Activated CD4-positive, alpha-beta T cell treated with anti-CD3 and anti-CD28 coated beads for 48 hours (primary cell): ENCODE measurements at regions not wholly inside any gene's neighbourhood (a gene's known extent, or its start where the extent isn't known, plus 50 kb on each side); places are given as distances from the start of the nearest gene placed in this dataset.
"Not testable (repeated sequence)": the region's sequence is repeated elsewhere in the genome, so short reads cannot be mapped to it uniquely, and the experiment has no call there.

Experiments
- DNase-seq: peaks from one replicate; pipeline ENCODE4 v3.0.0-alpha.2; 2020

DNA sequence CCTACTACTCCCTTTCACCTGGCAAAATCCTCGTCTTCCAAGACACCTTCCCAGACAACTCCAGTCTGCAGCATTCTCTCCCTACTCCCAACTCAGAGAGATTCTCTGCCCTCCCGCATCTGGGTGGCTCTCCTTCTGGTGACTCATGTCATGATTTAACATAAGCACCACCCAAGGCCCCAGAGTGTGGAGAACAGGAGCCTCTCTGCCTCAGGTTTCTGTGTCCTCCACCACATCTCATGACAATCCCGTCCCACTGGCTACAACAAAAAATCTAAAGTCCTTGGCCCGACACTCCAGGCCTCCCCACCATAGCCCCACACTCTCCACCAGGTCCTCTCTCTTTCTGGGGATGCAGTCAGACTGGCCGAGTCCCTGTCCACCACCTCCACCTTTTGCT lies 197.1 kb downstream of the BCL11A start:
- DNase-seq = no peak

DNA sequence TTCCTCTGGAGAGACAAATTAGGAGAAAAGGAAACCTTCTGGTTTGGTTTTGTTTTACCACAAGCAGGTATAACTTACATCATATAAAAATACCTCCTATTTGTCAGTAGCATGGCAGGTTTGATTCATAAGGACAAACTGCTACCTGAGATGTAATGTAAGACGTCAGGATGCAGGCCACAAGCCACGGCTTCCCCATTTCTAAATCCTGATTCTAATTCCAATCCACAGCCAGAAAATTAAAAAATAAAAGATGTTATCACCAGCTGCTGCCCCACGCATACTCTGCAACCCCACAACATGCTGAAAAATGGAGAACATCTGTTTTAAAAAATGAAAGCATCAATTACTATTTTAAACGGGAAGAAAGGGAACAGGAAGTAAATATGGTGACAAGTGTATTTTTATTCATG lies 197.6 kb downstream of the BCL11A start:
- no peak for DNase-seq

DNA sequence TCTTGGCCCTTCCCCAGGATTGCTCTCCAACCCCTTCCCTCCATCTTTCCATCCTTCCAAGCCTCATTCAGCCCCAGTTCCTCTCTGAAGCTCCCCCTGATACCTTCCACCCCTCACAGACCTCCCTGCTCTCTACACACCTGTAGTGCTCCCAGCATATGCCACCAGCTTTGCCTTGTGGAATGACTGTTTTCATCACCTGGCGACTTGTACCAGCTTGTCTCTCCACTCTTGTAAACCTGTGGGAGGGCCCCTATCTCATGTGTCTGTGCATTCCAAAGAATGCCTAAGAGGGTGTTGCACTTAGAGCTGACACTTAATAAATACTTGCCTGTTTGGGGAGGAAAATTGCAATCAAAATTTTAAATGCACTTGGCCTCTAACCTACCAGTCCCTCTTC lies 198.7 kb downstream of the BCL11A start:
- no peak for DNase-seq

DNA sequence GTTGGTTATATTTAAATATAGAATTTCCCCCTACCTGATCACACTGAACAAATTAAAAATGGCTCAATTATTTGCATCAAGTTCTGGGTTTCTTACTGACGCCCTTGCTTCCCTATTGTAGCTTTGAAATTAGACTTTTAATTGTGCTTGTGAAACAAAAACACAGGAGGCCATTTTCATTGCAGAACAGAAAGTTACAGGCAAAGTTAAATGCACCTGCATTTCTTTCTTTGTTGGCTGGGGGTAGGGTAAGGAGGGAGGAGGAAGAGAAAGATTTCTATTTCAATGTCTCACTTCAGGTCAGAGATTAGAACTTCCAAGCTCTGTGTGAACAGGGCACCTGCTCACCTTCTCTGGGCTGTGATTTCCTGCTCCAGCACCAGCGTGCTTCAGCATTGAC lies 199.6 kb downstream of the BCL11A start:
- no peak for DNase-seq

DNA sequence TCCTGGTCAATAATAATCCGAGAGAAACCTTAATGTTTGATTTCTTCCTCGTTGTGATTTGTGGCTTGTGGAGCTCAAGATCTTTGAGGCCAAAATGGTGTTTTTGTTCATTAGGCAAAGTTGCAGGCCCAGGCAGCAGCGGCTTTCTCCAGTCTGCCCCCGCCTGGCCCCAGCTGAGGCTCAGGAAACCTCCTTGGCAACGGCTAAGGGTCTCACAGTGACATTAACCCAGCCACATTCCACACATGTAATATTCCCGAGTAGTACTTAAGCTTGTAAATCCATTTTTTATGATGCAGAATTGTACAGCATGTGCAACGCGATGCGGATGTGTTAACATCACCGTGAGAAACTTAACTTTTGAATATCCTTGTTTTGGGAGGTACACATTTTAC lies 200.1 kb downstream of the BCL11A start:
- no peak for DNase-seq

DNA sequence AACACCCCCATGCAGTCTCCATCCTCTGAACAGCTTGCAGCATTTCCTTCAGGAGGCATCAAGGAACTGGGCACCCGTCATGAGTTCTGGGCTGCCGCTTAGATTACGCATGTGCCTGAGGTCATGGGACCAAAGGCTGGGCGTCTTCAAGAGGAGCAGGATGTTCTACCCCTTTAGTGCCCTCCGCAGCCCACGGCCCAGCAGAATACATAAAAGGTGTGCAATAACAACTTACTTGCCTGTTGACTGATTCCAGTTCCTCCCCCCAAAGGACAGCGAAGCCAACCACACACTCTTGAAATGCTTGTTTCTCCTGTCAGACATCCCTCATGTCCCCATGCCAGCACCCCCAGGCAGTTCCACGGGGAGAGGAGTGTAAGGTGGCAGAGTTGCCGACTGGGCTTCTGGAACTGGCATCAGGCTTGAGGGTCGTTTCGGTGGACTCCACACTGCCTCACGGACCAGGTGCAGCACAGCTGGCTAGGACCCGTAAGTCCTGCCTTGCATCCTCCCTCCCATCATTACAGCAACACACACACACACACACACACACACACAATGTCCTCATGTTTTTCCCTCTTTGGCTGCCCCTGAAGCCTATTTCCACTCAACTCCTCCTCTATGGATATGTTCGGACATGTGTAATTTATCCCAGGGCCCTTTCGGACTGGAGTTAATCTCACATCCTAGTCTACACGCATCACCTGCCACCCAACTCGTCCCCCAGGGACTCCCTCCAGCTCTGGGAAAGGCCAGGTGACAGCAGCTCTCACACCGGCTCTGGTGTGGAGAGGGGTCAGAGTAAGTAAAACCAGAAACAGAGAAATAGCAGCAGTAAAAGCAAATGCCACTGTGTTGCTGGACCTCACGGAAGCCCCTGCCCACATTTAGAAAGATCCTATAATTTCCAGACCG lies 200.7 kb downstream of the BCL11A start:
- DNase-seq = no peak

DNA sequence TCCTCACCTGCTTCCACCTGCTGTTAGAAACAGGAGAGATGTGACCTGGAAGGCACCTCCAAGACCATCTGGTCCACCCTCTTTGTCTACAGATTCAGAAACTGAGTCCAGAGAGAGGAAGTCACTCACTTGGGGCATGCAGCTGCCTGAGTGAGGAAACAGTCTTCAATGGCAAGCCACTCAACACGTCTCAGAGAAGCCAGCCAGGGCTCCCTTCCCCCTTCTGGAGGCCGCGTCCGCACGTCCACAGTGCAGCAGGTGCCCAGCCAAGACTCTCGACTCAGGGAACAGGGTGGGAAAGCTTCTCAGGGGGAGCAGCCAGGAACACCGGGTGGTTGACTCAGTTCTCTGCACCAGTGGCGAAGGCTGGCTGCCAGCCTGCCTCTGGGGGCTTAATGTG lies 201.7 kb downstream of the BCL11A start:
- DNase-seq = no peak

DNA sequence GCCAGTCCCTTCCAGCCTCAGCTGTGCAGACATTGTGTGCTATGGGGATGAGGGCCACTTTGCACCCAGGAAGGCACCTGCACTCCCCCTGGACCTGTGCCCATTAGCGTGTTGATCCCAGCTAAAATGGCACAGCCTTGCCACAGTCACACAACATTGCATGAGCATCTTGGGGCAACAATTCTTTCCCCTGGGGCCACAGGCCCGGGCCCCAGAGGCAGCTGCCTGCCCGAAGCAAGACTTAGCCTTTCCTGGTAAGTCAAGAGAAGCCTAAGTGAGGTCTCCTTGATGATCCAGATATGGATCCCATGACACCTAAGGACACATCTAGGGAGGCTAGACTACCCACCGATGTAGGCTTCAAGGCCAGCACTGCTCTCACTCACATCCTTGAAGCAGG lies 202.1 kb downstream of the BCL11A start:
- DNase-seq = no peak

DNA sequence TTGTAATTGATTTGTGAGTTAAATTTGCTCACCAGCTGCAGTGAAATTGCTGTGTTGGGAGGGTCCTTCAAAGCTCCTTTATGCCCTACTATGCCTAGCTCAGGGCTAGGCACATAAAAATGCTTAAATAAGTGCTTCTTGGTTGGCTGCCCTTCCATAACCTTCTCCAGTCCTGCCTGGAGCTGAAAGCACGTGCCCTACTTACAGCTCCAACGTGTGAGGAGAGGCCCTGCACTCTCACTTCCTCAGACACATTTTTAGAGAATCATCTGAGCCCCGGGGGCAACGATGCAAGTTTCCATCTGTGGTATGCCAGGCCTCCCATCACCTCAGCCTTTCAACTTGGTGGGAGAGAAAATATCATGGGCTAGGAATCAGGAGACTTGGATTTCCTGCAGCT lies 202.7 kb downstream of the BCL11A start:
- no peak for DNase-seq

DNA sequence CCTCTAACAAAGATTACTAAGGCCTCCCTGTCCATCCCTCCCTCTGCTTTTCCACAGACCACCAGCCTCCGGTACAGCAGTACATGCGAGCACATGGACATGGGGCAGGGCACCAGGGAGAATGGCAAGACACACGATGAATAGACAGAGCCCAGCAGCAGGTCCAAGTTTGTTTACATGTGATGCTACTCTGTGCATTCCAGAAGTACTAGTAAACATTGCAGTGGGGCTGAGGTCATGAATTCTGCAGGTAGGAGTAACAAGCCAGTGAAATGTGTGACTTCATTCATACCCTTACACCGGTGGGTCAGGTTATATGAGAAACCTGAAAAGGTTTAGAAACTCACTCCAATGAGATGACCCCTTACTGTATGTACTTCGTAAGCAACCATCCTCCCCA lies 205.7 kb downstream of the BCL11A start:
- no peak for DNase-seq

DNA sequence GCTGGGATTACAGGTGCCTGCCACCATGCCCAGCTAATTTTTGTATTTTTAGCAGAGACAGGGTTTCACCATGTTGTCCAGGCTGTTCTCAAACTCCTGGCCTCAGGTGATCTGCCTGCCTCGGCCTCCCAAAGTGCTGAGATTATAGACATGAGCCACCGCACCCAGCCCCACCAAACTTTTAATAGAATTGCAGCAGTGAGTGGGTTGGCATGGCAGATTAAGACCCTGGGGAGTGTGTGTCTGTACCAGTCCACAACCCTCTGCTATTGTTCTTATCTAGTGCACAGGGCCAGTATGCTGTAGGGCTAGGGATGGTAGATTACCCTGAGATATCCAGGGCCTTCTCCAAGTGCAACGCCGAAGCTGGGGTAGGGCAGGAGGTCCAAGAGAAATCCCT lies 211.0 kb downstream of the BCL11A start:
- not testable (repeated sequence) for DNase-seq

DNA sequence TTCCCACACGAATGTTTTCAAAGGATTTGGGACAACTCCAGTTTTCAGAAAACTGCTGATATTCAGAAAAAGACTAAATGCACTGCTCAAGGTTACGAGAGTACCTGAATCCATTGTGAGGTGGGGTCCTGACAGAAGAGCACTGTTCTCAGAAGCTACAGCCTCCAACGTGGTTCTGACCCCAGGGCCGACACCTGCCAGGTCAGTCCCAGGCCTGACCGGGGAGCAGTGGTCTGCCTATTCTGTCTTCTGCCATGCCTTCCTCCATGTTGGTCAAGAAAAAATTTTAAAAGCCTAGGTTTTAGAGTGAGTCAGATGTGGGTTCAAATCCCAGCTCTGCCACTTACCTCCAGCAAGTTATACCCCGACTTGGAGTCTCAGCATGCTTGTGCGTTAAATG lies 212.3 kb downstream of the BCL11A start:
- no peak for DNase-seq

DNA sequence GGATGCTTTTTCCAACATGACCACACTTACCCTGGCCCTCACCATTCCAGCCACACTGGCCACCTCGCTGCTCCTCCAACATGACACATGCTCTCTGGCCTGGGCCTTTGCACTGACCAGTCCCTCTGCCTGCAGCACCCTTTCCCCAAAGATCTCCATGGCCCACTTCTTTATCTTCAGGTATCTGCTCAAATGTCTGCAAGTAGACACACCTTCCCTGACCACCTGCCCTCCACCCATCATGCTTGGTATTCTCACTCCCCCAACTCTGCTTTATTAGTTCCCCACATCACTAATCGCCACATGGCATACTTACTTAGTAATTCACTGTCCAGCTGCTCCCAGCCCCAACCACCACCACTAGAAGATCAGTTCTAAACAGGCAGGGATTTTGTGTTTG lies 214.2 kb downstream of the BCL11A start:
- no peak for DNase-seq

DNA sequence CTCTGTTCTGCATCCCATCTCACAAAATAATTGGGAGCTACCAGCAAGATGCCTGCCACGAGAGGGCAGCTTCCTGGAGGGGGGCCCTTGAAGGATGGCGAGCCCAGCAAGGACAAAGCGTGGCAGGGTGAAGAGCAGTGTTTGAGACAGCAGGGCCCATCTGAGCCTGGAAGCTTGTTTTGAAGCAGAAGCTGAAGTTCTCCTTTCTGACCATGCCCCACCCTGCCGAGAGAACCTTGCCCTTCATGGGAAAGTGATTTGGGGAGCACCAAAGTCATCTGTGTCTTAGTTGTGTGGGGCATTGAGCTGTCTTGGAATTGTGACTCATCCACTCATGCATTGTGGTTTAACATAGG lies 216.3 kb downstream of the BCL11A start:
- no peak for DNase-seq

DNA sequence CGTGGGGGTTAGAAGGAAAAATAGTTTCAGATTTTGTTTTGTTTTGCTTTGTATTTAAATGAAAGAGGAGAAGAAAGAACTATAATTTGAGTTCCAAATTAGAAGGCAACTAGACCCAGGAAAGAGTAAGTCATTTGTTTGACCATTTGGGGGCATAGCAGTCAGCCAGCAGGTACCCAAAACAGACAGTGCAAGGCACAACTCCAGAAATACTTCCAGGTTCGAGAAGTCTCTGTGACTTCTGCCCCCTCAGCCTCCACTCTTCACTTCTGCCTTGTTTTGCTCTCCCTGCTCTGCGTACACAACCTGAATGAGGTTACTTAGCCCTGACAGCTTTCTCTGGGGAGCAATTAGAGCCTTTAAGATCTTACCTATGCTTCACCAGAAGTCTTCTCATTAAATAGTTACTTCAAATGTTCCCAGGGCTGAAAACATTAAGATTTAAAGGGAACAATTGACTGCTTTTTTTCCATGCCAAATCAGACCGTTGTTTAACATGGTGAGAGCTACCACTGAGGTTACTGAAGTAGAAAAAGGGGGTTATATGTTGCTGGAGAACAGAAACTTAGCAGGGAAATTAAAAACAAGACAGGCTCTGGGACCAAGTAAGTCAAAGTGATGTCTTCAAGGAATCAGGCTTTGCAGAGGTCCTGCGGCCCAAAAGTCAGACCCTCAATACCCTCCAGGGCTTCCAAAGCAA lies 216.9 kb downstream of the BCL11A start:
- no peak for DNase-seq

DNA sequence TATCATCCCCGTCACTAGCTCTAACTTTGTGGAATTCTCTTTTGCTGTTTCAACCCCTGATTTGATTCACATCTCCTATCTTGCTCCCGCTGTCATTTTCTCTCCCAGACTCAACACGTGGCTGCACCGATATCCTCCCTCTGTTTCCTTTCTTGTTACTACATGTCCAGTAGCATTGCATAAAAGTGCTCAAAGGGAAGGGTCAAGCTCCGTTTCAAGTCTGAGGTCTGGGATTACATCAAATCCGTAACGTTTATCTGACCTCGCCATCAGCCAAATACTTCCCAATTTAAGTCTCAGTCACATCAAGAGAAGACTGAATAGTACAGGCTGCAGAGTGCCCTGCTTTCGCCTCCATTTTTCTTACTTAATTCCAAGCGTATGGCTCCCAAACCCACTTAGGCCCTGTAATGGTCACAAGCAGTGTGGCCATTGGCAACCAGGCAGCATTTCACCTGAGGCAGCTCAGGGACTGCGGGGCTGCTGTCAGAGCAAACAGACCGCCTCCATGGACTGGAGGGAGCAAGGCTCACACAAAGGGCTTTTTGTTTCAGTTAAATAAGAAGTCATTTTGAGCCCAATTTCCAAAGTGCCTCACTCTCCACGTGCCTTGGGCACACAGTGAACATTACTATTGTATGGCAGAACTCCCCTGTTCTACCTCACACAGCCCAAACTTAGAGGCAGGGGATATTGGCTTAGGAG lies 217.8 kb downstream of the BCL11A start:
- no peak for DNase-seq

DNA sequence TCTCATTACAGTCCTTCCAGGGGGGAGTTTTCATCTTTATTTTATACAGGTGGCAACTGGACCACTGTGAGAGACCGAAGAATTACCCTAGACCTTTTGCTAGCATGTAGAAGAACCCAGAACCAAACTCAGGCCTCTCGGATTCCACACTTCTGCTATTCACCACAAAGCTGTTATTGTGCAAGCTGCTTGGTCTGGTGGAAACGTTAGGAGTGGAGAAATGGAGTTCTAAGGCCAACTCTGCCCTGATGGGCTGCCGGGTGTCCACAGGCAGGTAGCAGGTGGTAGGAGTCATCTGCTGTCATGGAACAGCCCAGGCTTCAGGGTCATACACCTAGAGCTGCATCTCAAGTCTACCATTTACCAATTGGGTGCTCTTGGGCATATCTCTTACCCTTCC lies 218.8 kb downstream of the BCL11A start:
- DNase-seq = no peak

DNA sequence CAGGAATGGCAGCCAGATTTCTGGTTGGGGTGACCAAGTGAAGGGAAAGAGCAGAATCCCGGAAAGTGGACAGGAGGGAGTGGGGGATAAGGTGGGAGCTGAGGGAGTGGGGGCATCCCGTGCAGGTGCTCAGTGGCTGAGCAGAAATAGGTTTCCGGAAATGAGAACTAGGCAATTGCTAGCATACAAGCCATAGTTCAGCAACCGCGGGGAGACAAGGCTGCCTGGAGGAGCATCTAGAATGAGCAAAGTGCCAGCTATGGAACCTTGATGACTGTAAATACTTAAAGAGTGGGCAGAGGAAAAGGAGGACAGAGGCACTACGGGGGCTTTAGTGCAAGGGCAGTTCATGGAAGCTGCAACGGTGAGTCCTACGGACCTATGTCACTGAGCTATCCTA lies 220.2 kb downstream of the BCL11A start:
- DNase-seq = no peak

DNA sequence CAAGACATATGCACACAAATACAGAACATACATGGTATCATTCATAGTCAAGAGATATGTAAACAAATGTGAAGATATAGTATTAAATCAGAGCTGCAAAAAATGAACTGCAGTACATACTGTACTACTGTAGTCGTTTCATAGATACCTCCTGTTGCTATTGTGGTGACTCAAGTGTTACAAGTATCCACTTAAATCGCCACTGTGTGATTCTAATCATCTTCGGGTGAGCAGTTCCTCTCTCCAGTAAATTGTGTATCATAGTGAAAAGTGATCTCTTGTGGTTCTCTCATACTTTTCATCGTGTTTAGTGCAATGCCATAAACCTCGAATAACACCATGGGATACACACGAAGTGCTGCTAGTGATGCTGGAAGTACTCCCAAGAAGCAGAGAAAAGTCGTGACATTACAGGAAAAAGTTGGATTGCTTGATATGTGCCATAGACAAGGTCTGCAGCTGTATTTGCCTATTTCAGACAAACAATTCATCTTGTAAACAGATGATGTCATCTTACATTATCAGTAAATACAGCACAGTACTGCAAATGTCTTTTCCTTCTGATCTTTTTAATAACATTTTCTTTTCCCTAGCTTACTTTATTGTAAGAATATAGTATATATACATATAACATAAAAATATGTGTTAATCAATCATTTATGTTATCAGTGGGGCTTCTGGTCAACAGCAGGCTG lies 222.2 kb downstream of the BCL11A start:
- no peak for DNase-seq

DNA sequence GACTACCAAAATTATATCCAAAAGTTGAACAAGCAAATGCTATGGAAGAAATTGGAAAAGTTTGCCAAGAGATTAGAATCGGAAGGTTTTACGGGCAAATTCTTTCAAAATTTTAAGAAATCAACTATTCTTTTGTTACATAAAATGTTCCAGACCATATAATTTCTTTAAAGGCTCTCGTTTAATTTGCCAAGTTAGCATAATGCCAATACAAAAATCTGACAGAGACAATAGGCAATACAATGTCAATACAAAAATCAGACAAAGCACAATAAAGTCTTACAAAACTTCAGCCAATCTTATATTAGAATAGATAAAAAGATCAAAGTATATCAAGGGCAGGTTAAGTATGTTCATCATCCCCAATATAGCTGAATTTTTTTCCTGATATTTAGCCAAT lies 224.2 kb downstream of the BCL11A start:
- DNase-seq = no peak

DNA sequence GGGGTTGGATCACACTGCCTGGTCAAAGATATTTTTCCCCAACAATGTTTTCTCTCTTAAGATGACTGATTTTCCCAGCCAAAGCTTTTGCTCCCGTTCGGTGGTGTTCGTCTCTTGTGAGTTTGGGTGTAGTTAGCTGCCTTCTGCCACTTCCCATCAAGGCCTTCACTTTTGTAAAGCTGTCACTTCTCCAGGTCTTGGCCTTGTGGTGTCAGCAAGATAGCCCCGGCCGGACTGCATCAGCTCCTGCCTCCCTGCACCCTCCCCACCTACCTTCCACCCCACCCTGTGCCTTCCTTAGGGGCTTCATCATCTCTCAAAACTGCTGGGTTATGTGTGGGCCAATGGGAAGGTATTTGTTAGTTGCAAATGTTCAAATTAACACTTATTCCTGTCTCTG lies 228.9 kb downstream of the BCL11A start:
- DNase-seq = no peak

DNA sequence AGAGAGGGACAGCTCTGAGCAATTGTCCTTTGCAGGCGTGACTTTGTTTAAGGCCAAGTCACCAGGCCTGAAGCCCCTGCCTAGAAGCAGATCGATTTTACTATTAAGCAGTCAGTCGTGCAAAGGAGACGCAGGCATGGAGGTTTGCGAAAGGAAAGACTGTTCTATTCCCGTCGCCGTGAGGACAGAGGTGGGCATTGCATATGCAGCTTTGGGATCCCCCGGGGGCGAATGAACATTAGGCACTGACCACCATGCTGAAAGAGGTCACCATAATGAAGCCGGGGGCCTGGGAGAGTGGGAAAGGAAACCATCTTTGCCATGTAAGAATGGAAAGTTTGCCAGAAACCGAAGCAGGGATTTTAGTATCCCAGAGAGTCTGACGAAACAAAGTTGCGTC lies 231.6 kb downstream of the BCL11A start:
- no peak for DNase-seq

DNA sequence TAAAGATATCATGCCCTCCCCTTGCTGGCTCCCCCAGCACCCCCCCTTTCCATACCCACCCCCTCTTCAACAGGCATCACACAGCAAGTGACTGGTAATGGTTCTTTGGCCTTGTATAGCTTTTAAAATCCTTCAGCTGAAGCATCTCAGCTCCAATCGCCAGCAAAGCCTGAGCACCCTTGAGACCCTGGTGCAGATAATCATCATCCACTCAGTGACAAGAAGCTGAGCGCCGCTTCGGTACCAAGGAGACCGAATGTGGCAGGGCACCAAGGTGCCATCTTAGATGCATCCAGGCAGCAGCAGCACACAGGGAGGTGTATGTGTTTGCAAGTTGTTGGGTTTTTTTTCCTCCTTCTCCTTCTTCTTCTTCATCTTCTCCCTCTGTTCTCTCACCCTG lies 232.7 kb downstream of the BCL11A start:
- DNase-seq = no peak
